Stimulated activated CD8-positive, alpha-beta memory T cell treated with anti-CD3 and anti-CD28 coated beads, Interleukin-4, amount 100 ng/mL, for 24 hours (primary cell): ENCODE measurements at regions not wholly inside any gene's neighbourhood (a gene's known extent, or its start where the extent isn't known, plus 50 kb on each side); places are given as distances from the start of the nearest gene placed in this dataset.
"Not testable (repeated sequence)": the region's sequence is repeated elsewhere in the genome, so short reads cannot be mapped to it uniquely, and the experiment has no call there.

ENCODE experiments used
- DNase-seq: peaks from one replicate; pipeline ENCODE4 v3.0.0-alpha.2; 2020; ENCODE audit warnings: low read depth

DNA sequence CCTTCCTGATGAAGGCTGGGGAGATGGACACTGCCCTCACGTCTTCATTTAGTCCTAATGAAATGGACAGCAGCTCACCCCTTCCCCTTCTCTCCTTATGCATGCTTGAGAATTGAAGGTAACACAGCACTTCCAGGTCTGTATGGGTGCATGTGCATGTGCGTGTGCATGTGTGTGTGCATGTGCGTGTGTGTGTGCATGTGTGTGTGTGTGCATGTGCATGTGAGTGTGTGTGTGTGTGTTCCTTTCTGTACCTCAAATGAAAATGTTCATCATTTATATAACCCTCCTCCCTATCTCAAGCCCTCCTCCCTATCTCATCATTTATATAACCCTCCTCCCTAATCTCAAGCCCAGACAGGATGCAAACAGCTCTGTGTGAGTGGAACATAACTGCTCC is 444.8 kb downstream of the MAT2B start:
- DNase-seq, result no peak

DNA sequence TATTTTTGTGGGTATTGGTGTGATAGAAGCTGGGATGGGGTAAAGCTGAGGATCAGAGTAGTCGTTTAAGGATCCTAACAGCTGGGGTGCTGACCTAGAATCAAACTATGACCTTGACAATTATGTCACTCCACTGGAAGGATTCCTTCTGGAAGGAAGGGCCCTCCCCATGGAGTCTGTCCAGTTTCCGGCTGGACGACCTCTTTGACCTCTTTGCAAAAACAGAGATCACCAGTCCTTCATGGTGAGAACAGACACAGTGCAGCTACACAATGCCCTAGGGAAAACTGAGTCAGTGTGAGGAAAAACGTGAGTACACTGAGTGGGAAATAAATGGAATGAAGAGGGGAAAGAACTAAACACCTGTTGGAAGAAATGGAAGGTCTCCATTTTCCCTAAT is 445.6 kb downstream of the MAT2B start:
- DNase-seq, result no peak

DNA sequence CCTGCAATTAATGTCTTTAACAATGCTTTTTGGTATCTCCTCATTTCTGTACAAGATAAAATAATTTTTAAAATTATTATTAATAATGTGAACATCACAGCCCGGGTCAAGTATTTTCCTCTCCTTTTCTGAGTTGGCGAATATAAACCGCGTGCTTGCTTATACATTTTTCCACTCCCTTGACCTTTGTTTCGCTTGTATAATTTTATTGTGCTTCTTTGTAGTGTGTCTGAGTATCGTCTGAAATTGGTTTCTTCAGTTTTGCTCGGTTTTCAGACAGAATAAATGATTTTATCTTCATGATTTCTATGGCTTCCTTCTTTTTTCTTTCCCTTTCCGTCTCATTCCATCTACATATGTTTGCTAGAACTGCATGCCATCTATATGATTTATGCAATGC is 448.5 kb downstream of the MAT2B start:
- DNase-seq, result no peak

DNA sequence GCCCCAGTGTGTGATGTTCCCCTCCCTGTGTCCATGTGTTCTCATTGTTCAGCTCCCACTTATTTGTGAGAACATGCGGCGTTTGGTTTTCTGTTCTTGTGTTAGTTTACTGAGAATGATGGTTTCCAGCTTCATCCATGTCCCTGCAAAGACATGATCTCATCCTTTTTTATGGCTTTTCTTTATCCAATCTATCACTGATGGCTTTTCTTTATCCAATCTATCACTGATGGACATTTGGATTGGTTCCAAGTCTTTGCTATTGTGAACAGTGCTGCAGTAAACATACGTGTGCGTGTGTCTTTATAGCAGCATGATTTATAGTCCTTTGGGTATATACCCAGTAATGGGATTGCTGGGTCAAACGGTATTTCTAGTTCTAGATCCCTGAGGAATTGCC is 455.8 kb downstream of the MAT2B start:
- not testable (repeated sequence) for DNase-seq

- no peak for DNase-seq
These were observed 458.5 kb downstream of the MAT2B start for GRCh38 chr5:163963881-163964280.

DNA sequence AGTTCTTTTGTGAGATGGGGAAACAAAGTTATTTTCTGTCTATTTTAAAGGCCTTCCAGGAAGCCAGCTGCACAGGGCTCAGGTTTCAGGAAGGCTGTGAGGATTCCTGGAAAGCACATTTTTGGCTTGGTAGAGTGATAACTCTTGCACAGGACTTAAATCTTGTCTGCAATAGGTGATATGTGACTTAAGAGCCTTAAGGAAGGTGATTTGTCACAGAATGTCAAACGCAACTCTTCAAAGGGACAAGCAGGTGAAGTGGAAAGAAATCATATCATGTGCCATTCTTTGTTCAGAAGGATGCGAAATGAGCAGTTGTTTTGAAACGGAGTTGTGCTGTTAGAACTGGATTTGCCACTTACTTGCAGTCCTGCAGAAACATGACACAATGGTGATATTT is 459.3 kb downstream of the MAT2B start:
- no peak for DNase-seq

- DNase-seq, result no peak
These were observed 461.8 kb downstream of the MAT2B start for GRCh38 chr5:163967268-163967667.

GRCh38 chr5:163968651-163969050 is 463.2 kb downstream of the MAT2B start:
- DNase-seq, result no peak

GRCh38 chr5:163976696-163977095 is 471.3 kb downstream of the MAT2B start:
- DNase-seq, result no peak

DNA sequence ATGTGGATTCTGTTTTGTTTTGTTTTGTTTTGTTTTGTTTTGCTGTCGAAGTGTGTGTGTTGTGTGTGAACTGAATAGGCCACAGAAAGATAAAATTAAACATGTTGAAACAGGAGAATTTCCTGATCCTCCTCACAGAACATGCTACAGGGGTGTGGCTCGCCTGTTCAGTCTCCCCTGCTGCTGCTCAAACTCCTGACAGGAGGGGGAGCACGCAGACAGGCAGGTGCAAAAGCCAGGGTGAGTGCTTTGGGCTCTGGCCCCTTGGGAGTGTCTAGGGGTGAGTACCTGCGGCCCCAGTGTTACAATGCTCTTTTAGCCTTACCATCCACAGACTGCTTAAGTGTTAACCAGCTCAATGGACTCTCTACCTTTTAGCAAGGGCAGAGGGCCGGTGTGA is 473.5 kb downstream of the MAT2B start:
- no peak for DNase-seq

DNA sequence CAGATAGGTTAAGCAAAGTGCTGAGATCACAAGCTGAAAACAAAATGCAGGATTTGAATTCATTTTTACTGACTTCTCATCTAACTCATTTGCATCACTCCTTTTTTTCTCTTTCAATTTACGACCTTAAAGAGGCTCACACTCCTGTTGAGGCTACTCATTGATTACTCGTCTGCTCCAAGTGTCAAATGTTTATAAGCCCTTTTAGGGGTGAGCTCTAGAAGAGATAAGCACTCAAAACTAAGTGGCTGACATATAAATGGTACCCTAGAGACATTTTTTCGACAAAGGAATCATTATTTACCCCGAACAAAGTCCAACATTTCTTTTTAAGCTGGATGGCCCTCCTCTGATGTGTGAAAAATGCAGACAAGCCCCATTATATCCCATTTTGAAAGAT is 483.1 kb downstream of the MAT2B start:
- DNase-seq, result no peak

DNA sequence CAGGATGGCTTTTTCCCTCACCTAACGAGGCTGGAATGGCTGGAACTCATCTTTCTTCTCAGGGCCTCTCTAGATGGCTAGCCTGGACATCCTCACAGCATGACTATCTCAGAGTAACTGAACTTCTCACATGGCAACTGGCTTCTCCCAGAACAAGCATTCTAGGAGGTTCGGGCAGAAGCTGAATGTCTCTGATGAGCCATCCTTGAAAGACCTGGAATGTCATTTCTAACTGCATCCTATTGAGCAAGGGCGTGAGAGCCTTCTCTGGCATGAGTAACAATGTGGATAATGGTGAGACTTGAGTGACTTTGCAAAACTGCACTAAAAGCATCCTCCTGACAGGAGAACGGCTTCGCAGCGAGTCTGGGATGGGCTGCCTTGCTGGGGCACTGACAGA is 487.7 kb downstream of the MAT2B start:
- no peak for DNase-seq

DNA sequence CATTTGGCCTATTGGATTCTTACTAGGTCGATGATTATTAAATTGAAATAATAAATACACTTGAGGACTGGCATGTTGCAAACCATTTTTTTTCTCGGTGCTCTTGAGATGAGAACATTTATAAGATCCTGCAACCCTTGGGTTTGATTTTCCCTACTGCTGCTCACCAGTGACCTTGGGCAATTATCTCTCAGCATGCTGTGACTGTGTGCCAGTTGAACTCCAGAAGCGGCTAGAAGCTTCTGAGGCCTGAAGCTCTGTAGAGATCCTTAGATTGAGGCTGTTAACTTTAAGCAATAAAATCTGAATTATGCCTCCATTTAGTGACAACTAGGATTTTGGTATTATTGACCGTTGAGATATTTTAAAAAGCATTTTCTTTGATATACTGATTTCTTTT is 489.8 kb downstream of the MAT2B start:
- no peak for DNase-seq

DNA sequence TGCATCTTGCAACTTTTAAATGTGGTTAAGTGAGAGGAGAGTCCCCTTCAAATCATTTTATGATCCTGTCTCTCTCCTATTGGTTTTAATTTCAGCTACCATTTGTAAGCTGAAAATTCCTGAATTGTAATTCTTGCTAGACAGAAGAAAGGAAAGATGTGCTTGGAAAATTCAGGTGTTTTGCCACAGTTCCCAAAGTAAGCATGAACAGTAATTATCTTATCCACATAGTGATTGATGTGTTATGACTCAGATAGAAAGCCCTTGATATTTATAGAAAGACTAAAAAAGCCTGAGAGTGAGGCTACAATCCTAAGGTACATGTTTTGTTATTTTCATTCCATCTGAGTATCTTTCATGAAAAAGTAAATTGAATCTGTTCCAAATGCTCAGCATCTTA is 492.5 kb downstream of the MAT2B start:
- no peak for DNase-seq

GRCh38 chr5:164000241-164000640 is 494.8 kb downstream of the MAT2B start:
- DNase-seq, result no peak

GRCh38 chr5:164000819-164001218 is 495.4 kb downstream of the MAT2B start:
- DNase-seq, result no peak

- DNase-seq, result no peak
These were observed 496.8 kb downstream of the MAT2B start for GRCh38 chr5:164002214-164002613.

DNA sequence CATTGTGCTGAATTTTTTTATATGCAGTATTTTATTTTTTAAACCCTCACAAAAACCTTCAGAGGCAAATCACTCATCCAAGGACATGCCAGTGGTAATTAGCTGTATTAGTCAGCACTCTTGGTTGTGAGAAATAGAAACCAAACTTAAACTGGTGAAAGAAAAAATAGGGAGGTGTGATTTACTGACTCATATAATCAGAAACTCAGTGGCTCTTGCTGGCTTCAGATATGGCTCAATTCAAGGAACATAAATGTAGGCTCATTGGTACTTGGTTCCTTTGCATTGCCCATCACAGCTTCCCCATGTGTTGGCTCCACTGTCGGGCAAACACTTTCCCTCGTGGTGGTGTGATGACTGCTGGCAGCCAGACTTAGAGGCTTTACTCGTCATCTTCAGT is 497.2 kb downstream of the MAT2B start:
- no peak for DNase-seq

DNA sequence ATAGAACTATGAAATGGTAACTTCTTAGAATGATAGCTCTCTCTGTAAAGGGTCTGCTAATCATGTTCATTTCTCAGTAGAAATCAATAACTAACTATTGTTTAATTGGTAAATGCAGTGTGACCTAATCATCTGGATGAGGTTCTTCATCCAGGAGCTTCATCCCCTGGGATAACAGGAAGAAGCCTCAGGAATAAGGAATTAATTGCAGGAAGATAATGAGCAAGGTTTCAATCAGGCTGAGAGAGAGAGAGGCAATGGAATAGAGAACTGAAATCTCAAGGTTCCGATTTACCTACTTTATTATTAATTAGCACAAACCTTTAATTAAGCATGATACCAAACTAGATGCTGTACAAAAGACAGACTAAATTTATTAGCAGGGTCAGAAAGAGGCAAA is 499.7 kb downstream of the MAT2B start:
- DNase-seq, result no peak

- no peak for DNase-seq
These were observed 501.6 kb downstream of the MAT2B start for GRCh38 chr5:164007064-164007463.

DNA sequence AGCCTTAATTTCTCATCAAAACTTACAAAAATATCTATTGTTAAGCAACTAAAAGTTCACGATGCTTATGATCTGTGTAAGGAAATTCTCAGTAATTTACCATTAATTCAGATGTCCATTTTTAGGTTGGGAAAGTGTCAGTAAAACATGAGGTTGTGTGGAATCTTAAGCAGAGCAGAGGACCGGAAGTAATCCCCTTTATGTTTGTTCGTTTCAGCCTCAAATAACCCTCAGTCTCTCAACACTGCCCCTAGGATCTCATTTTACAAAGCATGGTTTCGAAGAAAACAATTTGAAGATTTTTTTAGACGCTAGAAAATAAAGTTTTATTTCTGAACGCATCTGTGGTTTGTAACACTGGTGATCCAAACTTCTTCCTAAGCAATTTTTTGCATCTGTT is 504.2 kb downstream of the MAT2B start:
- no peak for DNase-seq

GRCh38 chr5:164010900-164011299 is 505.5 kb downstream of the MAT2B start:
- DNase-seq, result no peak

- no peak for DNase-seq
These were observed 507.0 kb downstream of the MAT2B start for GRCh38 chr5:164012371-164012770.

DNA sequence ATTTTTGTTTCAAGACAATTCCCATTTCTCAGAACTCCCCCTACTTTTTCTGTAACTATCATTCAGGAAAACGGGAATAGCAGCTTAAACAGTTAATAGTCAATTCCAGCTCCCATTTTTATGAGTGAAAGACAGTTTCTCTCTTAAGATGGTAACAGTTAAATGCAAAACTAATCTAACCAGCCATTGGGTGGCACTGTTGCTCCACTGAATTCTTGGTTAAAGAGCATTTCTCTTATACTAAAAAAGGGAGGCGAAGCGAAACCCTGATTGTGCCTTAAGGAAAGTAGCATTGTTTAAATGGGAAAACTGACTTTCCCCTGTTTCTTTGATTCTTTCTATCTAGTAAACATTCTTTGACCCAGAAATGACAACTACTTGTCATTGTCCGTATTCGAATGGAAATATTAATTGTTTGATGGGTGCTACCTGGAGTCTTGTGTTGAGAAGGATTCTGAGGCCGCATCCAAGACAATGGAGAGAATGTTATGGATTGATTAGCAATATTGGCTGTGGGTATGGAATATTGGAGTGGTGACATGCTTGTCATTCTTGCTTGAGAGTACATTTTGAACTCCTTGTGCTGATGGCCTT is 507.8 kb downstream of the MAT2B start:
- no peak for DNase-seq

GRCh38 chr5:164020116-164020515 is 514.7 kb downstream of the MAT2B start:
- DNase-seq, result no peak
